Right lobe of liver (tissue), 6 donors: ENCODE measurements at regions not wholly inside any gene's neighbourhood (a gene's known extent, or its start where the extent isn't known, plus 50 kb on each side); places are given as distances from the start of the nearest gene placed in this dataset.
"Not testable (repeated sequence)": the region's sequence is repeated elsewhere in the genome, so short reads cannot be mapped to it uniquely, and the experiment has no call there.

Source experiments
- ATAC-seq, 4 donors: fragments of 200-7000 bp; cut with Tn5 transposase; one replicate each; pipeline ENCODE4 v1.9.1; 2020; ENCODE audit warnings: mild to moderate bottlenecking in 4 of 4, moderate library complexity in 4 of 4
- DNase-seq, 3 donors: peaks; one replicate each; pipeline ENCODE4 v3.0.0-alpha.2; 2020
- H3K27ac ChIP-seq, 3 donors: fragments of 200-600 bp; one replicate each; pipeline ENCODE4 v1.8.0; 2022
- H3K27me3 ChIP-seq, 2 donors: fragments of 200-600 bp; one replicate each; pipeline ENCODE4 v1.8.0; 2022
- H3K36me3 ChIP-seq, 4 donors: fragments of 200-600 bp; sonication (generic) in 1 of 4; one replicate each; pipeline versions ENCODE4 v1.5.1 to v1.8.0; 2017 to 2022; ENCODE audit warnings: control low read depth in 1 of 4
- H3K4me1 ChIP-seq, 4 donors: fragments of 200-600 bp; sonication (generic) in 1 of 4; one replicate each; pipeline versions ENCODE4 v1.5.1 to v1.8.0; 2017 to 2022; ENCODE audit warnings: control low read depth in 1 of 4
- H3K4me3 ChIP-seq, 3 donors: fragments of 200-600 bp; one replicate each; pipeline ENCODE4 v1.8.0; 2022
- H3K9me3 ChIP-seq, 4 donors: fragments of 200-600 bp; sonication (generic) in 1 of 4; one replicate each; pipeline versions ENCODE4 v1.5.1 to v1.8.0; 2017 to 2022; ENCODE audit warnings: control low read depth in 1 of 4
- POLR2A ChIP-seq: fragments of 450-650 bp; IDR thresholded peaks from one replicate; pipeline ENCODE4 v1.6.1; 2017; ENCODE audit warnings: antibody characterized with exemption, mild to moderate bottlenecking
- WGBS: methylation state at CpG from one replicate; pipeline ENCODE4 v1.1.6; 2018; ENCODE audit warnings: low coverage, low lambda C conversion rate; ENCODE audit not compliant: insufficient coverage; ENCODE audit errors: missing lambda C conversion rate; 5-methylcytosine and 5-hydroxymethylcytosine counted together
- intact Hi-C, 2 donors: fragments of 100-400 bp; cut with DNase I; formaldehyde crosslinking; loops; one replicate each; pipeline versions ENCODE4 v1.11.2 to v1.14.1; 2022
- TF ChIP-seq, protein P1 (sequence below), 4 donors: fragments of 200-600 bp in 3 of 4; fragments of 450-650 bp in 1 of 4; IDR thresholded peaks; one replicate each; pipeline versions ENCODE4 v1.5.1 to v1.8.0; 2016 to 2022; ENCODE audit warnings: antibody characterized with exemption in 4 of 4, mild to moderate bottlenecking in 2 of 4
- donor health status: DM: no; HTN: yes; CAD: no.
- donor health status: DM: no; HTN: no; CAD: no.
- donor health status: DM: no; HTN: no; CAD: no.
- donor health status: DM: no; HTN: yes; CAD: no.
- donor health status: DM: no; HTN: yes; CAD: no.

DNA sequence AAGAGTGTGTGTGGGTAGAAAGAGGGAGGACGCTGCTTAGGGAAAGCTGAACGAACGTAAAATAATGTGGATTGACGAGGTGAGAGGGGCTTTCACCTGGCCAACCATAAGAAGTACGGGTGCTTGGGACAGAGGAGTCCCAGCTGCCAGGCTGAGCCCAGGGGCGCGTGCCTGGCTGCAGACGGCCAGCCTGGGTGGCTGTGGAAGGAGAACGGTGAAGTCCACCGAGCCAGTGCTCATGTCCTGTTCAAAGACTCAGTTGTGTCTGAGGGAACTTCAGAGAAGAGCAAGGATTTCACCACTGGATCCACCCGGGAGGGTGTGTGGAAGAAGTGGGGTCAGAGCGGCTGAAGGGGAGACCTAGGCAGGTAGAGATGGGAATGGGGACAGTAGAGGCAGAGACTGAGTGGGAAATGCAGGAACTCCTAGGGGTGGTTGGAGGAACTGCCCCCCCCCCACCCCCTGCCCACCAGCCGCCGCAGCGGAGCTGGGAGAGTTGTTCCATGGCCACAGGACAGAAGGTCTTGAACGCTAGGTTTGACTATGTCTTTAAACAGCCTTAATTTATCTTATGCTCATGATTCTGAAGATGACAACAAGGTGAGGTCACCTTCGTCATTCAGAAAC is 68.1 kb upstream of the TBXT start:
- 79% methylated on average over 12 of the region's 17 CpGs for WGBS
- no peaks in the 10 kb centered on the region for H3K27me3 ChIP-seq
- H3K9me3 ChIP-seq: no peaks in the 10 kb centered on the region
- intact Hi-C loops: no loop called here
- no peaks in the 10 kb centered on the region for H3K36me3 ChIP-seq
- TF ChIP-seq, protein P1, sequence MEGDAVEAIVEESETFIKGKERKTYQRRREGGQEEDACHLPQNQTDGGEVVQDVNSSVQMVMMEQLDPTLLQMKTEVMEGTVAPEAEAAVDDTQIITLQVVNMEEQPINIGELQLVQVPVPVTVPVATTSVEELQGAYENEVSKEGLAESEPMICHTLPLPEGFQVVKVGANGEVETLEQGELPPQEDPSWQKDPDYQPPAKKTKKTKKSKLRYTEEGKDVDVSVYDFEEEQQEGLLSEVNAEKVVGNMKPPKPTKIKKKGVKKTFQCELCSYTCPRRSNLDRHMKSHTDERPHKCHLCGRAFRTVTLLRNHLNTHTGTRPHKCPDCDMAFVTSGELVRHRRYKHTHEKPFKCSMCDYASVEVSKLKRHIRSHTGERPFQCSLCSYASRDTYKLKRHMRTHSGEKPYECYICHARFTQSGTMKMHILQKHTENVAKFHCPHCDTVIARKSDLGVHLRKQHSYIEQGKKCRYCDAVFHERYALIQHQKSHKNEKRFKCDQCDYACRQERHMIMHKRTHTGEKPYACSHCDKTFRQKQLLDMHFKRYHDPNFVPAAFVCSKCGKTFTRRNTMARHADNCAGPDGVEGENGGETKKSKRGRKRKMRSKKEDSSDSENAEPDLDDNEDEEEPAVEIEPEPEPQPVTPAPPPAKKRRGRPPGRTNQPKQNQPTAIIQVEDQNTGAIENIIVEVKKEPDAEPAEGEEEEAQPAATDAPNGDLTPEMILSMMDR (IDR thresholded peaks at IDR 0.05): no peak
- no peak for TF ChIP-seq POLR2A
- DNase-seq (no peak), ATAC-seq (no peak)
- H3K4me1 ChIP-seq: no peaks in the 10 kb centered on the region
- no peak overlapping the region for H3K4me3 ChIP-seq
- no peak overlapping the region for H3K27ac ChIP-seq

DNA sequence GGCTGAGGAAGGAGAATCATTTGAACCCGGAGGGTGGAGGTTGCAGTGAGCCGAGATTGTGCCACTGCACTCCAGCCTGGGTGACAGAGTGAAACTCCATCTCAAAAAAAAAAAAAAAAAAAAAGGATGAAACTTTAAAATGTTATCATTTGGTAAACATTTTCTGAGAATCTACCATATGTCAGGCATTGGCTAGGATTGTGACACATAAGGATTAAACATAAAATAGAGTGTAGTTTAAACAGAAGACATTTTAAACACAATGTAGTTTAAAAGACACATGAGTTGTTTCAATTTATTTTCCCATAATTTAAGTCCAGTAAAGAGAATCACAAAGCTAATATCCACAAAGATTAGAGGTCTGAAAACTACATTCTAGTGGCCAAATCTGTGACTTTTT is 63.5 kb upstream of the TBXT start:
- H3K36me3 ChIP-seq, intact Hi-C loops, ATAC-seq, H3K4me3 ChIP-seq, H3K27ac ChIP-seq, DNase-seq, H3K9me3 ChIP-seq, H3K4me1 ChIP-seq, H3K27me3 ChIP-seq: not testable (repeated sequence)
- 70% methylated on average over 2 of the region's 2 CpGs for WGBS

DNA sequence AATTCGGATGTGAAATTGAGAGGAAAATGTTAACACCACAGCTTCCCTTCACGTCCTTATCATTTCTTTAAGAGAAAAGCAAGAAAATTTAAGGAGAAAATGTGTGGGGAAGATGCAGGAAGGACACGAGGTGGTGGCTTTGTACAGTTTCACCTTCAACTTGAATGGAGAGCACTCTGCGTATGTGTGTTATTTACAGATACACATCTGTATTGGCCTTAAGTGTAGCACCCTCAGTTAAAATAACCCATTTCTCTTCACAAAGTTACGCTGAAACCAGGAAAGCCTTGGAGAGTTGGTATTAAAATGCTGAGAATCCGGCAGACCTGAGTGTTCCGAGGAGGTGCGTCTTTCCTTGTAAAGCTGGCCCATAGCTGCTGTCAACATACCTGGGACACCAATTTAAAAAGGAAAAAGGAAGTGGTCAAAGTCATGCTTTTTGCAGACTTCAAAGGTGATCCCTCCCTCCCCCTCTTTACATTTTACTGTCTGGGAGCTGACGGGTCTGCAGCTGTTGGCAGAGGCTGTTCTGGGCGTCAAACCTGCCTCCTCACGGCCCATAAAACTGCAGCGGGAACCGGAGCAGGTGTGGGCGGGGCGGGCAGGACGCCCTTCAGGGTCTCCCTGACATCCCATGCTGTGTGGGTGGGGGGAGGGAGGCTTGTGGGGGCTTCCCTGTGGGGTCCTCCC is 61.3 kb upstream of the TBXT start:
- ATAC-seq (no peak), DNase-seq (no peak)
- Histone ChIP-seq H3K27me3 (no peaks in the 10 kb centered on the region), H3K4me3 (no peak overlapping the region), H3K27ac (no peak overlapping the region), H3K9me3 (no peaks in the 10 kb centered on the region), H3K4me1 (no peaks in the 10 kb centered on the region), H3K36me3 (no peaks in the 10 kb centered on the region)
- TF ChIP-seq, protein P1 (IDR thresholded peaks at IDR 0.05): no peak
- TF ChIP-seq POLR2A: no peak
- intact Hi-C loops: no loop called here
- WGBS: 24% methylated on average over 12 of the region's 16 CpGs

DNA sequence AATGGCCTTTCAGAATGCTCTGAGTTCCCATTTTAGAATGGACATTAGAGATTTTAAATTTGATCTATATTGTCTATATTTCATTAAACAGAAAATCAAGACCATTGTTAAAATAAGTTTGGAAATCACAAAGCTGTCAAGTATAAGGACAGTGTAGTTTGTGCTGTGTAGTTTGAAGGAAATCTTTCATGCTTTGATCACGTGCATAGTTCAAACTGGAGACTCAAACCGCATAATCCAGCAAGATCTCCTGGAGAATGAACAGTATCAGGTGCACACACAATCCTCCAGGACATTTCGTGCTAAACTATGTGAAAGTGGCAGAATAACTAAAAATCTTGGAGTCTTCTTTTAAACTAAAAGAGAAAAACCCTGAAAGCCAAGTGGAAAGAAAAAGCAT is 60.8 kb upstream of the TBXT start:
- H3K36me3 ChIP-seq: no peaks in the 10 kb centered on the region
- DNase-seq (no peak), ATAC-seq (no peak)
- H3K4me3 ChIP-seq: no peak overlapping the region
- no peak overlapping the region for H3K27ac ChIP-seq
- H3K4me1 ChIP-seq: no peaks in the 10 kb centered on the region
- 52% methylated on average over 3 of the region's 3 CpGs for WGBS
- TF ChIP-seq POLR2A: no peak
- TF ChIP-seq, protein P1 (IDR thresholded peaks at IDR 0.05): no peak
- H3K27me3 ChIP-seq: no peaks in the 10 kb centered on the region
- H3K9me3 ChIP-seq: no peaks in the 10 kb centered on the region
- intact Hi-C loops: no loop called here

DNA sequence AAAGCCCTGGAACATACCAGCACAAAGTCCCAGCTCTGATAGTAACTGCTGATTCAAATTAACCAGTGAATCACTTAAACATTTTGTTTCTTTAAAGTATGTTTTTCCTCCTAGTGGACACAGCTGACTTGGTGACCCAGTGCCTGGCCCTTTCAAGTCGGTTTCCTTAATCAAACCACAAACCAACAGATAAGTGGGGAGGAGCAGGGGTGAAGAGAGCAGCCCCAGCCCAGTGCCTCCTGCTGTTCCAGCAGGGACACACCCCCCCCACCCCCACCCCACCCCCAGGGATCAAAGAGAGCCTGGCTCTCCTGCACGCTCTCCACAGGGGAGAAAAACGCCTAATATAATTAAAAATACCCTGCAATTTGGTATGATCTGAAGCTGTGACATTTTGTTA is 55.4 kb upstream of the TBXT start:
- TF ChIP-seq POLR2A: no peak
- TF ChIP-seq, protein P1 (IDR thresholded peaks at IDR 0.05): no peak
- H3K4me1 ChIP-seq: no peaks in the 10 kb centered on the region
- no peak overlapping the region for H3K4me3 ChIP-seq
- intact Hi-C loops: no loop called here
- no peak for ATAC-seq
- H3K27me3 ChIP-seq: no peaks in the 10 kb centered on the region
- H3K27ac ChIP-seq: no peak overlapping the region
- no peaks in the 10 kb centered on the region for H3K9me3 ChIP-seq
- WGBS: 17% methylated on average over 3 of the region's 3 CpGs
- DNase-seq: no peak
- no peaks in the 10 kb centered on the region for H3K36me3 ChIP-seq
